WTC11 (cell line): ENCODE measurements at regions not wholly inside any gene's neighbourhood (a gene's known extent, or its start where the extent isn't known, plus 50 kb on each side); places are given as distances from the start of the nearest gene placed in this dataset.

Experiments used
- CTCF ChIP-seq: fragments of 200-600 bp; IDR thresholded peaks from 2 replicates; pipeline ENCODE4 v1.8.0; 2022; ENCODE audit warnings: antibody characterized with exemption
- FOXJ3 ChIP-seq: sonication (generic); formaldehyde crosslinking; IDR thresholded peaks from 2 replicates; pipeline ENCODE4 v1.9.0; 2021; ENCODE audit warnings: missing genetic modification reagents, mild to moderate bottlenecking, borderline replicate concordance
- MAX ChIP-seq: sonication (generic); formaldehyde crosslinking; IDR thresholded peaks from 2 replicates; pipeline ENCODE4 v1.8.0; 2022; ENCODE audit warnings: mild to moderate bottlenecking, missing genetic modification reagents
- MLX ChIP-seq: sonication (generic); formaldehyde crosslinking; IDR thresholded peaks from 2 replicates; pipeline ENCODE4 v1.8.1; 2023; ENCODE audit warnings: mild to moderate bottlenecking, missing genetic modification reagents, moderate library complexity
- ZNF423 ChIP-seq: fragments of 250-450 bp; sonication (Bioruptor Pico); IDR thresholded peaks from 2 replicates; pipeline ENCODE4 v2.1.2; 2022; ENCODE audit warnings: mild to moderate bottlenecking, moderate library complexity

GRCh38 chrY:12982249-12982829, 77.7 kb downstream of the DDX3Y start:
- TF ChIP-seq CTCF: no peak
- TF ChIP-seq FOXJ3: no peak
- TF ChIP-seq ZNF423 (CRISPR knock-in tag): no peak
- no peak for TF ChIP-seq MLX (CRISPR knock-in tag)
- no peak for TF ChIP-seq MAX (CRISPR knock-in tag)
